Ovary (tissue), 7 donors: ENCODE measurements at regions not wholly inside any gene's neighbourhood (a gene's known extent, or its start where the extent isn't known, plus 50 kb on each side); places are given as distances from the start of the nearest gene placed in this dataset.

ENCODE experiments used
- DNase-seq, 5 donors: peaks; one replicate each; pipeline ENCODE4 v3.0.0-alpha.2; 2019 to 2020
- H3K27ac ChIP-seq, 2 donors: fragments of 200-600 bp; one replicate each; pipeline versions ENCODE4 v1.5.1 to v1.8.0; 2019 to 2022
- H3K27me3 ChIP-seq: fragments of 200-600 bp; one replicate; pipeline ENCODE4 v1.8.0; 2022
- H3K36me3 ChIP-seq: fragments of 200-600 bp; sonication (generic); one replicate; pipeline ENCODE4 v1.5.1; 2019
- H3K4me1 ChIP-seq: one replicate; pipeline ENCODE4 v1.8.1; 2013; ENCODE audit warnings: mild to moderate bottlenecking, moderate library complexity; ENCODE audit not compliant: insufficient read depth
- H3K4me3 ChIP-seq: fragments of 200-600 bp; sonication (generic); one replicate; pipeline ENCODE4 v1.5.1; 2017
- H3K9me3 ChIP-seq, 2 donors: fragments of 200-600 bp in 1 of 2; sonication (generic) in 1 of 2; one replicate each; pipeline versions ENCODE4 v1.5.1 to v1.8.1; 2013 to 2019; ENCODE audit warnings: mild to moderate bottlenecking in 1 of 2, moderate library complexity in 1 of 2
- CTCF ChIP-seq, 3 donors: fragments of 450-650 bp in 2 of 3; fragments of 200-600 bp in 1 of 3; IDR thresholded peaks; one replicate each; pipeline versions ENCODE4 v1.5.1 to v1.8.0; 2016 to 2022; ENCODE audit warnings: antibody characterized with exemption in 3 of 3, mild to moderate bottlenecking in 1 of 3
- EP300 ChIP-seq: sonication (generic); formaldehyde crosslinking; IDR thresholded peaks from one replicate; pipeline ENCODE4 v1.6.1; 2017; ENCODE audit warnings: antibody characterized with exemption
- POLR2A ChIP-seq: fragments of 450-650 bp; IDR thresholded peaks from one replicate; pipeline ENCODE4 v1.6.1; 2017; ENCODE audit warnings: antibody characterized with exemption, mild to moderate bottlenecking, moderate library complexity
- WGBS, 3 donors: extraction: QIAGEN DNeasy Blood & Tissue Kit in 1 of 3; methylation state at CpG; one replicate each; pipeline versions ENCODE4 v1.1.5 to v1.1.7; 2013 to 2017; 5-methylcytosine and 5-hydroxymethylcytosine counted together
- intact Hi-C, 4 donors: fragments of 100-400 bp; cut with DNase I; formaldehyde crosslinking; loops; one replicate each; pipeline versions ENCODE4 v1.11.0 to v1.15.1; 2022 to 2023
- donor health status: DM: no; HTN: no; CAD: no; lungs with moderate emphysema.
- donor health status: DM: no; HTN: no; CAD: no.
- donor health status: Bipolar disorder and iron deficiency.
- donor health status: DM: no; HTN: no; CAD: no.
- donor health status: DM: yes; HTN: yes; CAD: no.

- Histone ChIP-seq H3K27me3 (no peaks in the 10 kb centered on the region), H3K4me3 (no peak overlapping the region), H3K27ac (no peak overlapping the region), H3K9me3 (no peaks in the 10 kb centered on the region), H3K4me1 (no peaks in the 10 kb centered on the region), H3K36me3 (no peaks in the 10 kb centered on the region)
- no peak for TF ChIP-seq EP300
- TF ChIP-seq POLR2A, result no peak
- no peak for TF ChIP-seq CTCF (IDR thresholded peaks at IDR 0.05)
- intact Hi-C loops, result loop anchor here in 2 of 4 donors (10.0 kb wide), 1 partner anchor 147 kb away; no protein-coding TSS in a partner anchor
- DNase-seq, result no peak
- 53 to 78% (median 64%) methylated on average over 1 of the region's 1 CpG for WGBS, 3 donors
These were observed 90.8 kb upstream of the OGFRL1 start for GRCh38 chr6:71197780-71198179.

- WGBS, 3 donors, result 91 to 96% (median 95%) methylated on average over 2 of the region's 2 CpGs
- TF ChIP-seq EP300 (no peak), POLR2A (no peak), CTCF (IDR thresholded peaks at IDR 0.05) (no peak)
- H3K27ac ChIP-seq, result no peak overlapping the region
- H3K4me1 ChIP-seq, result no peaks in the 10 kb centered on the region
- no peaks in the 10 kb centered on the region for H3K9me3 ChIP-seq
- no peaks in the 10 kb centered on the region for H3K27me3 ChIP-seq
- H3K4me3 ChIP-seq, result no peak overlapping the region
- no peaks in the 10 kb centered on the region for H3K36me3 ChIP-seq
- intact Hi-C loops, result loop anchor here in 2 of 4 donors (10.0 kb wide), 1 partner anchor 146 kb away; no protein-coding TSS in a partner anchor
- no peak for DNase-seq
These were observed 89.7 kb upstream of the OGFRL1 start for GRCh38 chr6:71198908-71199307.

GRCh38 chr6:71199736-71200135 lies 88.9 kb upstream of the OGFRL1 start:
- H3K36me3 ChIP-seq, result no peaks in the 10 kb centered on the region
- 94 to 98% (median 96%) methylated on average over 2 of the region's 2 CpGs for WGBS, 3 donors
- no peaks in the 10 kb centered on the region for H3K9me3 ChIP-seq
- no peak for DNase-seq
- H3K4me3 ChIP-seq, result no peak overlapping the region
- H3K4me1 ChIP-seq, result no peaks in the 10 kb centered on the region
- H3K27me3 ChIP-seq, result no peaks in the 10 kb centered on the region
- no peak for TF ChIP-seq CTCF (IDR thresholded peaks at IDR 0.05)
- TF ChIP-seq EP300, result no peak
- TF ChIP-seq POLR2A, result no peak
- intact Hi-C loops, result loop anchor here in 2 of 4 donors (10.0 kb wide), 1 partner anchor 145 kb away; no protein-coding TSS in a partner anchor
- H3K27ac ChIP-seq, result no peak overlapping the region

GRCh38 chr6:71203206-71203605 lies 85.4 kb upstream of the OGFRL1 start:
- Histone ChIP-seq H3K27ac (no peak overlapping the region), H3K9me3 (no peaks in the 10 kb centered on the region), H3K36me3 (no peaks in the 10 kb centered on the region), H3K4me3 (no peak overlapping the region), H3K27me3 (no peaks in the 10 kb centered on the region), H3K4me1 (no peaks in the 10 kb centered on the region)
- WGBS, 3 donors, result 86 to 96% (median 94%) methylated on average over 2 of the region's 2 CpGs
- TF ChIP-seq CTCF (IDR thresholded peaks at IDR 0.05), result no peak
- TF ChIP-seq EP300, result no peak
- TF ChIP-seq POLR2A, result no peak
- intact Hi-C loops, result no loop called here
- DNase-seq, result no peak
